Bronchial epithelial cell (primary cell): ENCODE measurements at regions not wholly inside any gene's neighbourhood (a gene's known extent, or its start where the extent isn't known, plus 50 kb on each side); places are given as distances from the start of the nearest gene placed in this dataset.

ENCODE experiments used
- DNase-seq: peaks from one replicate; pipeline ENCODE4 v3.0.0-alpha.2; 2010; ENCODE audit warnings: low read depth
- FAIRE-seq: peaks from 2 replicates; lab custom pipeline; 2011; peaks lifted over from hg19 to GRCh38; lab: Jason Lieb, UNC
- H3K27me3 ChIP-seq: 2 replicates; pipeline ENCODE4 v1.5.1; 2011; ENCODE audit warnings: low read length; ENCODE audit not compliant: control insufficient read depth, insufficient read depth
- H3K36me3 ChIP-seq: 2 replicates; pipeline ENCODE4 v1.5.1; 2011; ENCODE audit warnings: low read length; ENCODE audit not compliant: control insufficient read depth, insufficient read depth
- H3K4me3 ChIP-seq: 2 replicates; pipeline ENCODE4 v1.5.1; 2011; ENCODE audit warnings: mild to moderate bottlenecking, low read depth, low read length, control low read depth
- CTCF ChIP-seq: IDR thresholded peaks from 2 replicates; pipeline ENCODE4 v1.5.1; 2011; ENCODE audit warnings: mild to moderate bottlenecking, moderate library complexity, low read length, control low read depth, inconsistent platforms; ENCODE audit not compliant: insufficient read depth, severe bottlenecking

- FAIRE-seq (no peak), DNase-seq (no peak)
- TF ChIP-seq CTCF = no peak
- no peak overlapping the region for H3K4me3 ChIP-seq
- H3K27me3 ChIP-seq = no peaks in the 10 kb centered on the region
- no peaks in the 10 kb centered on the region for H3K36me3 ChIP-seq
These were observed 118.9 kb downstream of the GDAP2 start for GRCh38 chr1:117810553-117810952.

- FAIRE-seq = no peak
- H3K4me3 ChIP-seq = no peak overlapping the region
These were observed 116.4 kb downstream of the GDAP2 start for GRCh38 chr1:117812869-117813511.

More at GRCh38 chr1:117812869-117813511, 116.4 kb downstream of the GDAP2 start:
- DNase-seq = no peak
- no peak for TF ChIP-seq CTCF
- no peaks in the 10 kb centered on the region for H3K36me3 ChIP-seq
- no peaks in the 10 kb centered on the region for H3K27me3 ChIP-seq
